HK-2 (cell line): ENCODE measurements at regions not wholly inside any gene's neighbourhood (a gene's known extent, or its start where the extent isn't known, plus 50 kb on each side); places are given as distances from the start of the nearest gene placed in this dataset.

Source experiments
- DNase-seq: peaks from one replicate; pipeline ENCODE4 v3.0.0-alpha.2; 2018; ENCODE audit not compliant: unreplicated experiment

DNA sequence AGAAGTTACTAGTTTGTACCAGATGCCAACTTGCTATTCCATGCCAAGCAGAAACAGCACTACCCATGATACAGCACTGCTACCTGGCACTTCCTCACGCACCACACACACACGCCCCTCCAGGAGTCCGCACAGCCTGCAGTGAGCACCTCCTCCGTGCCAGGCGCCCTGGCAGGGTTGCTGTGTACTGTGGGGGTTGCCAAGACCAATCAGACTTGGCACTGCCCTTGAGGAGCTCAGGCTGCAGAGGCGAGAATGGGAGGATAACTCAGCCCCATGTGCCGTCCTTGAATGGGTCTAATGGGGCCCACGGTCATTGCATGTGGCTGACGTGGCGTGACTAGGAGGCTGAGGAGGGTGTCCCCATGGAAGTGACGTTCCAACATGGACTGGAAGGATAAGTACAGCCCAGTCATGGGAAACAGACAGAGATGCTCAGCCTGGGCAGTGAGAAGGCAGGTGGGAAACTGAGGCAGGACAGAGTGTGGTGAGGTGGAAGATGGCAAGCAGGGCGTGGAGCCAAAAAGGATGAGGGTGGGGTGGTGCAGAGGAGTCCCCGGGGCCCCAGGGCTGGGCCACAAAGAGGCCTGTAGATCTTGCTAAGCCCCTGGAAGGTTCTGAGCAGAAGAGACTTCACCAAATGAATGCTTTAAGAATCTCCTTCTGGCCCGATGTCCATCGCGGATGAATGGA is 65.3 kb upstream of the C14orf180 start:
- DNase-seq = no peak

DNA sequence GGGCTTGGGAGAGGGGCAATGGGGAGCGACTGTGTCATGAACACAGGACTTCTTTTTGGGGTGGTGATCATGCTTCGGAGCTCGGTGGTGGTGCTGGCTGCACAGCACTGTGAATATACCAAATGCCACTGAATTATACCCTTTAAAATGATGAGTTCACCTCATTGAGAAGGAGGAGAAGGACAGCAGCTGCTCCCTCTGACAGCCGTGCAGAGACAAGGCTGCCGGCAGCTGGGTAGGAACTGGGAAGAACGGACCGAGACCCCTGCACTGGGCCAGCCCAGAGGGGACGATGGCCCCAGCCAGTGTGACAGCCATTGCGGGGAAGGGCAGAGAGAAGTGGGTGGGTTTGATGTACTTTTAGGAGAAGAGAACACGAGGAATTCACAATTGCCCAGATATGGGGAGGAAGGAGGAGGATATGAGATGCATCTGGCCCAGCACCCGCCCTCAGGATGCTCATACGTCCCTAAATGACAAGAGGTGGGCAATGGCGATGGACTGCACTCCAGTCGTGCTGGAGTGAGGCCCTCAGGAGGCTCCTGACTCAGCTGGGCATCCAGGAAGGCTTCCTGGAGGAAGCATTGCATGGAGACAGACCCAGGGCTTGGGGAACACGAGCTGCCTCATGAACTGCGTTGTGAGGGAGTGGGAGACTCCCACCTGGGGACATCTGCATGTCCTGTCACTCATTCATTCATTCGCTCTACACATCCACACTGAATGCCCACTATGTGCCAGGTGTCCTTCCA is 64.3 kb upstream of the C14orf180 start:
- no peak for DNase-seq

DNA sequence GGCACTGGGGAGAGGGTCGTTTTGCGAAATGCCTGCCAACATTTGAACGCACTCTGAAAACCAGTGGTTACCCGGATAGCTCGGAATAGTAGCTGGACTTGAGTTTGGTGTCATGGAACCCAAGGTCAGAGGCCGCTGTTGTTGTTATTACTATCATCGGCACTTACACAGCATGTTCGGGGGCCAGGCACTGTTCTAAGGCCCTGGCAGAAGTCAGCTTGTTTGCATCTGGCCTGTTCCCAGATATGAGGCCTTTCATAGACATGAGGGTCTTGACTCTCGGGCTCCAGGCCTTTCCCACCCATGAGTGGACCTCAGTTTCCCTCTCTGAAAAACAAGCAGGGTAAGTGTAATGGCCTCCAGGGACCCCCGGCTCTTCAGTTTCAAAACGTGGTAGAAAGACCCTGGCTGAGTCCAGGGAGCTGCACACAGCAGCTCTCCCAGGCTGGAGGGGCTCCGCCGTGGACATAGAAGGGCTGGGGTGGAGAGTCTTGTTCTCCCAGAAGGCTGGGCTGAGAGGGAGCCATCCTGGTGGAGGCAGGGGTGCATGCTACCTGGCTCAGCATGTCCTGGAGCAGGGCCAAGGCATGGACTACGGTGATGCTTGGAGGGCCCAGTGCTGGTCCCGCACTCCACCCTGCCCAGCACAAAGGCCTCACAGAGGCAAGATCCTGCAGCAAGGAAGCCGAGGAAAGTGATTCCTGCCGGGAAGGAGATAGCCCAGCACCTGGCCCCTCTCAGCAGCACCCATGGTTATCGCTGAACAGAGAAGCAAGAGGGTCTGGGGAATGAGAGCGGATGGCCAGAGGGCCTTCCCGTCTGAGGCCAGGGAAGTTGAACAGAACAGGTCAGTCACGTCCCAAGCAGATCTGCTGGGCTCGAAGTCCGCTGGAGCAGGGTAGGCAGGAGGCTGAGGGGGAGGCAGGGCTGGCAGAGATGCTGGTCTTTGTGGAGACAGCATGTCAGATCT is 63.5 kb upstream of the C14orf180 start:
- no peak for DNase-seq

DNA sequence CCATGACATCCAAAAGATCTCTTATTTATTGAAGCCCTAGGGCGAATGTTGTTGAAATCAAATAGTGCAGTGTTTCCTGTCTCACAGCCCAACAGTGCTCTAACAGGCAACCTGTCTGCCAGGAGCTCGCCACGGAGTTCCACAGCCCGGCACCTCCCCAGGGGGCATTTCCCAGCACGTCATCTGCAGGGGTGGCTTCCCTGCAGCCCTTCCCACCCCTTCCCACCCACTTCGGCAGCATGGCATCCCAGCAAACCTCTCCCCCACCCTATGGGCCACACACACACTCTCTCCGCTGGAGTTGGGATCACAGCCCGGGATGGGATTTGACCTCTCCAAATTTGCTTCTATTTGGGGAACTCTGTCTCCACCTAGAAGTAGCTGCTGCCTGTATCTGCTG is 62.7 kb upstream of the C14orf180 start:
- no peak for DNase-seq

DNA sequence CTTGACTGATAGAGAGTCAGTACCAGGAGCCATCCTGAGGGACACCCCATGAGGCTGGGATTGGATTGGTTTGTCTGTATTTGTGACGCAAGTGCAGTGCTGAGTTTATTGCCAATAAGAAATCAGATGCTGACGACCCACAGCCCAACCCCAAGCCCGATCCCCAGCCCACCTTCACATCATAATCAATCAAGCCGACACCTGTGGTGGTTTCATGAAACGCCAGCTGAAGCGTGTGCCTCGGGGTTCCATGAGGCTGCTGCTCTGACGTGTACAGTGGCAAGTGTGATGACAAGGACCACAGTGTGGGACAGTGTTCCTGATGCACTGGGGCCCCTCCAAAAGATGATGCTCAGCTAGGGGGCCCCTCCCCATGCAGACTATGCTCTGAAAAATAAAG is 62.1 kb upstream of the C14orf180 start:
- DNase-seq = no peak

DNA sequence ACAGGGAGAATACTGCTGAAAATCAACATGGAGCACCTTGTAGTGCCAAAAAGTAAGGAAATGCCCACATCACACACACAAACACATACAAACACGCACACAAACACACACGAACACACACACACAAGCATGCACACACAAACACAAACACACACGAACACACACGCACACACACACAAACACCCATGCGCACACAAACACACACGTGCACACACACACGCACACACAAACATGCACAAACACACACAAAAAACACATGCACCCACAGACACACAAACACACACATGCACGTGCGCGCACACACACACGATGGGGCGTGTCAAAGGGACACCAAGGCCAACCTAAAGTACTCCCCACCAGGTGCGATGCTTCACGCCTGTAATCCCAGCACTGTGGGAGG is 61.7 kb upstream of the C14orf180 start:
- no peak for DNase-seq

DNA sequence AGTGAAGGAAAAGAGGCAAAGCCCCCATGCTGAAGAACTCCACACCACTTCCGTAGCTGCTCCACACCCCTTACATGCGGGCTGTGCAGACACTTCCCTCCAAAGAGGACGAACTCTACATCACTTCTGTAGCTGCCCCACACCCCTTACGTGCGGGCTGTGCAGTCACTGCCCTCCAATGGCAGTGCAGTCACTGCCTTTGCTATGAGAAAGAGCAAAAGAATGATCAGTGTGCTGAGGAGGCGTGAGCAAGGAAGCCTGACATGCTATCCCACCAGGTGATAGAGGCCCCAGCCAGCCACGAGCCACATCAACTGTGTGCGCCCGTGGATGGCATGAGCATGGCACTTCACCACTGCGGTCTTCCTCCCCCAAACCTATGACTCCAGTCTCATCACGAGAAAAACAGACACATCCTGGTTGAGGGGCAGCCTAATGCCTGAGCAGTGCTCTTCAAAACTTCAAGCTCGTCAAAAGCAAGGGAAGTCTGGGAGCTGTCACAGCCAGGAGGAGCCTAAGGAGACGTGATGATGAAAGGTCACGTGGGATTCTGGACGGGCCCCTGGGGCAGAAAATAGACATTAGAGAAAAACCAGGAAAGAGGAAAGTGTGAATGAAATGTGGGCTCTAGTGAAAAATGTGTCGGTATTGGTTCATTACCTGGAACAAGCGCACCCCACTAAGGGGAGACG is 60.8 kb upstream of the C14orf180 start:
- no peak for DNase-seq

DNA sequence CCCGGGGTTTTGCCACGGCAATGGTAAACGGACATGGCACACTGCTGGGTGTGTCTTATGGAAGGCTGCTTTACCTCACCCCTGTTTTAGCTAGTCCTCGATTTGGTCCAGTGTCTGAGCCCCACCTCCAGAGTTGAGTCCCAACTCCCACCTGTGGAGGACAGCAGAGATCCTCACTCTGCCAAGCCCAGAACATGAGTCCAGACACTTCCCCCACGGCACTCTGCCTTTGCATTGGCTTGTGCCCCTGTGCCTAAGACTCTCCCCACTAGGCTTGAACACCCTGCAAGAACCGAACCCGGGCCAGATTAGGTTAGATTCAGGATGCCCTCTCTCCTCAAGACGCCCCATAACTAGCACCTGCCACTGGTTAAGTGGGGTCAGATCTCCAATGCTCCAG is 59.8 kb upstream of the C14orf180 start:
- no peak for DNase-seq

DNA sequence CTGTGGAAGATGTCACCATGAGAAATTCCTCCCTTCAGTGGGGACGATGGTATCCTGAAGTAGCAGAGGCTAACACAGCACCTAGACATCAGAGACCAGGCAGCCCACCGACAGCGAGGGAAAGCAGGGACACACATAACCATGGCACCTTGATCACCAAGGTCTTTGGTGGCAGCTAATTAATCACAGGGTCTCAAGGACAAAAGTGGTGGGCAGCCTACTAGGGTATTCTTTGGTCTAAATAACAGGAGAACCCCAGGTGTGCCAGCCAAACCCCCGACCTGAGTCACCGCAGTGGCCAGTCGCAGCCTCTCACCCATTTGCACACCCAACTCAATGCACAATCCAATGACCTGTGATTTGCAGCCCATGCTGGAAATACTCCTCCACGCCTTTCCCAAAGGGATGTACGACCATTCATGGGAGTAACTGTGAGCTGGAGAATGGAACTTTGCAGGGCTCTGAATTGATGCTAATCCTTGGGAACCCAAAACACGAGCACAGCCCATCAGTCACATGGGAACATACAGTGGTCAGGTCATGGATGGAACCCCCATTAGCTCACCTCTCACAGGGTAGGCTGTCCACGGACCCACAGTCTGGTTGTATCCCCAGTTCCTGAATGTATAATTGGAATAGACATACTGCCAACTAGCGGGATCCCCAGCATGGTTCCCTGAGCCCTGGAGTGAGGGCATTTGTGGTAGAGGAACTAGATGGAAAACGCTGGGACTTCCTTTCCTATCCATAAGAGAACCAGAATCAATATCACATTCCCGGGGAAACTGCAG is 58.7 kb upstream of the C14orf180 start:
- no peak for DNase-seq

DNA sequence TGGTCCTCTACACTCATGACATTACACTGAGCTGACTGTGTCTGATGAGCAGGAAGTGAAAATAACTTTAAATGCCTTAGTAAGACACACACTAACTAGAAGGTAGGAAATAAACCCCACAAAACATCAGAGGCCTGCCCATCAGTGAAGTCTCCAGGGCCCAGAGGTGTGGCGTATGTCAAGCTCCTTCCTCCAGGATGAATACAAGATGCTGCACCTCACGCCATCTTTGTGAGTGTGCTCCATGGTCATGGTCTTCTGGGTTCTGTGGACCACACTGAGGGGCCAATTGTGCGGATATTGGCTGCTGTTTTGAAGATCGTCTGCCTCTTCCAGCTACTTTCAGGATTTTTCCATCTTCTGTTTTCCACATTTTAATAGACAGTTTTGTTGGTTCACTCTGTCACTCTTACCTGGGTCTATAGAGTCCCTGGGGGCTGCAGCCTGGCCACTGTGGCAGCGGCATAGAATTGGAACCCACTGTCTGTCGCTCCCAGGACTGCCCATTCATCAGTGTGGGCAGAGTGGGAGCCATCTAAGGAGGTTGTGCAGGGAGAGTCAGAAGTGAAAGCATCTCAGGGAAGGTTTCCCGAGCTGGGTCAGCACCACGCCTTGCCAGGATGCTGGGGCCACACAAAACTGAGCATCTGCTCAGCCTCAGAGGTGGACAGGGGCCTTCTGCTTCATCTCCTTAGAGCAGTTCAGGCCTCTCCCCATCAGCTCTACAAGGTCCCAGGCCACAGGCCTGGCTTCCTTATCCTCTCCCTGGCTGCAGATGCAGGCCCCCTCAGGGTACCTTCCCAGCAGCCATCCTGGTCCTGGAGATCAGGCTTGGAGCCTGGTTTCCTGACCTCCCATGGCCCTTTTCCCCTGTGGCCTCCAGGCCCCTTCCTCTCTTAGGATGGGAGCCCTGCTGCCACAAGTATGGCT is 57.5 kb upstream of the C14orf180 start:
- DNase-seq = no peak

DNA sequence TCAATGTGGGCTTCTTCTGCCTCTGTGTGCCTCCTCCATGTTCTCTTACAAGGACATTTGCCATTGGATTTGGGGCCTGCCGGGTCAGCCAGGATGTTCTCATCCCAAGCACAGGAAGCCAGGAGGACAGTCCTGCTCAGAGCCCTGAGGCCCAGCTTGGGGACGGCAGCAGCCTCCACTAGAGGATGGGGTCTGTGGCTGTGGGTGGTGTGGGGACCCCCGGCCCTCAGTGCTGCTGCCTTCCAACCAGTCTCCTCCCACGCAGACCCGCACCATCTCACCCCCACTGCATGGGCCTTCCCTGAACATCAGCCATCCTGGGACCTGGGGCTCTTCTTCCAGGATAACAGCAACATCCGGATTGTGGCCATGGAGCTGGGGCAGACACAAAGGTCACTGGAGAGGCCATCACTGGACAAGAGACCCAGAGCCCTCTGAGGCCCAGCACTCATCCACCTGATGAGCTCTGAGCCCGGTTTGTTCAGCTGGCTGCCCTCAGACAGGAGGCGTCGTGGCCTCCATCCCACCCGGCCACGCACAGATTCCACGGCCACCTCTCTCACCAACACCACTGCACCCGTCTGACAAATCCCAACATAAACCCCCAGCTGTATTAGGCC is 56.5 kb upstream of the C14orf180 start:
- DNase-seq = no peak

DNA sequence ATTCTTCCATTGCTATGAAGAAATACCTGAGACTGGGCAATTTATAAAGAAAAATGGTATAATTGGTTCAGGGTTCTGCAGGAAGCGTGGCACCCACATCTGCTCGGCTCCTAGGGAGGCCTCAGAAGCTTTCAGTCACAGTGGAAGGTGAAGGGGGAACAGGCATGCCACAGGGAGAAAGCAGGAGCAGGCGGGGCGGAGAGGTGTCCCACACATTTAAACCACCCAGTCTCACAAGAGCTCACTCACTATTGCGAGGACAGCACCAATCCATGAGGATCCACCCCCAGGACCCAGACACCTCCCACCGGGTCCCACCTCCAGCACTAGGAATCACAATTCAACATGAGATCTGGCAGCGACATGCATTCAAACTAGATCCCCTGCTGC is 56.0 kb upstream of the C14orf180 start:
- DNase-seq = no peak

DNA sequence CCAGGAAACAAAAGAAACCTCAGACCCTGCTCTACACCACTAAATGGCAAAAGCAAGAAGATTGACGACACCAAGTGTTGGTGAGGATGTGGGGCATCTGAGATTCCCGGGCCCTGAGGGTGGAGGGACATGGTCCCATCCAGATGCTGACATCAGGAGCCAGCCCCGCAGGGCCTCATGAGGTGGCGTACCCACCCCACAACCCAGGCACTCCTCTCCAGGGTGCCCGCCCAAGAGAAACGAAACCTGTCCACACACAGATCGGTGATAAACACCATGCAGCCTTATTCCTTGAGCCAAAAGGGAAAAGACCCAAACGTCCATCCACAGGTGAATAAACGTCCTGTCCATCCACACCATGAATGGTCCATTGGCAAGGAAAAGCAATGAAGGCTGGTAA is 54.8 kb upstream of the C14orf180 start:
- DNase-seq = no peak

DNA sequence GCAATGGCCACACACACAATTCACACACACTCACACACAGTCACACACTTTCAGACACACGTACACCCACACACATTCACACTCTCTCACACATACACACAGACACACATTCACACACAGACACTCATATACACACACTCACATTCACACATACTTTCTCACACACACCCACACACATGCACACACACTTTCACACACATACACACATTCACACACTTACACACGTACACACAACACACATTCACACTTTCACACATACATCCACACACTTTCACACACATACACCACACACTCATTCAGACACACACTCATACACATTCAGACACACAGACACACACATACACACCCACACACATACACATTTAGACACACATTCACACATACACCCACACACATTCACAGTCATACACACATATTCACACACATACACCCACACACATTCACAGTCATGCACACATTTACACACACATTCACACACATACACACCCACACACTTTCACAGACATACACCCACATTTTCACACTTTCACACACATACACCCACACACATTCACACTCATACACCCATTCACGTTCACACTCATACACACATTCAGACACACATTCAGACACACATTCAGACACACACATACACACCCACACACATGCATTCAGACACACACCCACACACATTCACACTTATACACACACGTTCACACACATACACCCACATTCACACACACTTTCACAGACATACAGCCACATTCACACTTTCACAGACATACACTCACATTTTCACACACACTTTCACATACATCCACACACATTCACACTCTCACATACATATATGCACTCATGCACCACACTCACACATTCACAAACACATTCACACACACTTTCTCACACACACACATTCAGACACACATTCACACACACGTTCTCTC is 52.6 kb upstream of the C14orf180 start:
- DNase-seq = no peak

DNA sequence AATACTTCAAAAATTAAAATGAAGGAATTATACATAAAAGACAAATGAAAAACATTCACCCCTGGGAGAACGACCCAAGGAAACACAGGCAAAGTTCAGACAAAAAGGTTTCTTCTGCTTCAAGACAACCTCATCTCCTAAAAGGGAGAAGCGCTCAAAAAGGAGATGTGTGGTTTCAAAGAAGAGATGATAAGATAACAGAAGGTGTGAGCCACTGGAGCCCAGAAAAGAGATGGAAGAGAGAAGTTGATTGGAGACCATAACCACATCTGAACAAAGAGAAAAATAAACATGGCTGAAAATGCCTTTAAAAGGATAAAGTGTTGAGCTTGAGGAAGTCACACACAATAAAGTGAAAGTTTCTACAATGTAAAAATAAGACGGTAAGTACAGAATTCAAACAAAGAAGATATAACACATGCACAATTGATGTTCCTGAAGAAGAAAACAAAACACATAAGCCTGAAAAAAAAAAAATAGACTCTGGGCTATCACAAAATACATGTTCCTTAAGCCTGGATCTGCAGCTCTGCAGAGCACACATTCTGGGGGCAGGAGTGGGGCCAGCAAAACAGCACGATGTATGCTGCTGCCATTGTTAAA is 51.6 kb upstream of the C14orf180 start:
- no peak for DNase-seq

DNA sequence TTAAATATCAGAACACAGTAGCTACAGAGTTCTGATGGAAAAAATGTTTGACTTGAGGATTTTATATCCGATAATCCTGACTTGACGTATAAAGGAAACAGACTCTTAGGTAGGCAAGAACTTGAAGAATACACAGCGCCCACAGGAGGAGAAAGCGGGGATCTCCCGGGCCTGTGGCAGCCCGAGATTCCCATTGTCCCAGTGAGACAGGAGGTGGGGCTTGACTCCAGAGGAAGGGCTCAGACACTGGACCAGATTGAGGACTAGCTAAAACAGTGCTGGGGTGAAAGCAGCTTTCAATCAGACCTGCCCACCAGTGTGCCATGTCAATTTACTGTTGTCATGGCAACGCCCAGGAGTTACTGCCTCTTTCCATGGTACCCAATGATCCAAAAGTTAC is 51.1 kb upstream of the C14orf180 start:
- no peak for DNase-seq
